ENCODE measurements at regions not wholly inside any gene's neighbourhood (a gene's known extent, or its start where the extent isn't known, plus 50 kb on each side); places are given as distances from the start of the nearest gene placed in this dataset.

DNA sequence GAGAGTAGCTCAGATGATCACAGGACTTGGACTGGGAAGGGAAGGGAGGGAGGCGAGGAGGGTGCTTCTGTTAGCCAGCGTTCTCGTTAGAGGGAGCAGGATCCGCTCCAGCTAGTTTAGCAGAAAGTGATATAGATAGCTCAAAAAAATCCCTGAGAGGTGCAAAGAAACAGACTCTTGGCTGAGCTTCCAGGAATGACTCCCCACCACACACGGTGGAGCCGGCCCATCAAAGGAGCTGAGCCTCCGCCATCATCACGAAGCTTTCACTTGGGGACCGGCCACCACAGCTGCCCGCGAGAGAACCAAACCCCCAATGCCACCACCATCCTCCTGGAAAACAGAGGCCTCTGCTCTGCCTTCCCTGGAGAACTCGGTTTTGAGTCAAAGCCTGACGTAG, 124.6 kb upstream of the BCL2L14 start:
- no peak for DNase-seq

DNA sequence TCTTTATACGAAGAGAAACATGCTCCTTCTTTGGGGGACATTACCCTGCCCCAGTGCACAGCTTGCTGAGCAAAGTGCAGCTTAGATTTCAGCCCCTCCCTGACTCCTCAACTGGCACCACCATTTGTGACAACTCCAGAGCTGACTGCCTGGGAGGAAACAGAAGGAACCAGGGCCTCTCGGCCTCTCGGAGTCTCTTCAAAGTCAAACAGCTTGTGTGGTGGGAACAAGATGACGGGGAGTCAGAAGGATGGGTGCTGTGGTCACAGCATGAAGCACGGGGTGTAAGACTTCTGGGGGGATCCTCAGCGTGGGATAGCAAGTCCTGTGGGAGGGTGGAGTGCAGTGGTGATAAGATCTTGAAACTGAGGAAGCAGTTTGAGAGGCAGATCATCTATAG, 123.5 kb upstream of the BCL2L14 start:
- no peak for DNase-seq

DNA sequence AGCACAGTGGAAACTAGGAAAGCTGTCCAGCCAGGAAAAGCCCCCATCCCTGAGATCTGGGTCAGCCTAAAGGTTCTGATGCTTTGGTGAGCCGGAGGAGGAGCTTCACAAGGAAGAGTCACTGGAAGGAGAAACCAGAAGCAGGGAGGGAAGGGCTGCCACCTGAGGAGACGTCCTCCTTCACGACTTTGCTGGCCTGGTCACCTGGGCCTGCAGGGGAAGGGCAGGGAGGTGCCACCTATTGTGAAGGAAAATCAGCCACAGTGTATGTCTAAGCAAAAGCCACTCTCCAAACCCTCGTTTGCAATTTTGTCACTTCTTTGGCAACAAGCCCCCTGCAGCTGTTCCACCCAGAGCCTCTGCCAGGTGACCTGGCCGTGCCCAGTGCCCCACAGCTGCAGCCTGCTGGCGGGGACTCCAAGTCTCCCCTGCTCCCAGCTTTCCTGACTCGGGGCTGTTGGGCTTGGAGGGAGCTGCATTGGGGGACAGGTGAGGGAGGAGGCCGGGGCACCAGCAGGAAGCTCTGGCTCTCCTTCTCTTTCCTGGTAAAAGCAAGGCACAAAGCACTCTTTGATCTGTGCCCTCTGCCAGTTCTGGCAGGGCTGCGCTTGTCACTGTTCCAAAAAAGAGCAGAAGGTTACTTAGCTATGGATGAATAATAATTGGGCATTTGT, 120.9 kb upstream of the BCL2L14 start:
- DNase-seq: no peak

DNA sequence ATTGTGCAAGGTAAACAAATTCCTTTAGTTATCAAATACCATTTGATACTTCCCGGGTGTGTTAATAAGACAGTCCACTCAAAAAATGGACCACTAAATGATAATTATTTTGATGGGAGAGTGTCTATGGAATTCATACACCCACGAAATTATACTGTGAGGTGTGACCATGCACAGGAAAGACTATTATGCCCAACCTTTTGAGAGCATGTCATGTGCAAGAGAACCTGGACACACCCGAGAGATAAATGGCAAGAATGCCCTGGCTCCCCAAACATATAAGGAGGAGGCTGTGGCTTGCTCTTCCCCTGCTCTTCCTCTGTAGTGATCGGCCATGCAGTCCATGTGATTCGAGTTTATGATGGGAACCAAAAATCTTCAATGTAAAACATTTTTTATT, 119.5 kb upstream of the BCL2L14 start:
- no peak for DNase-seq

DNA sequence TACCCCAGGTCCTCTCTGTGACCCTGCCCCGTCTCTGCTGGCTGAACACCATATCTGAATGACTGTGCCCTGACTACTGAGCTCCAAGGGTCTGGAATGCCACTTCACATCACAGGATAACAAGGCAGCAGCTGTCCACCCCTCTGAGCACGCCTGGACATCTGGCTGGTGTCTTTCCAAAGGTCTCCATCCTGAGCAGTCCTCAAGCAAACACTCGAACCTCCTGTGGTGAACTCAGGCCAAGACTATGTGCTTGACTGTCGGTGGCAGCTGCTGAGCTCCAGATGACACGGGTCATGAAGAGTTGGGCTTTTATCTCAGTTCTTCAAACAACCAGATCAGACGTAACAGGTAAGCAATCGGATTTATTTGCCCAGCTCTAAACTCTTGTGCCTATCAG, 117.2 kb upstream of the BCL2L14 start:
- DNase-seq: no peak

DNA sequence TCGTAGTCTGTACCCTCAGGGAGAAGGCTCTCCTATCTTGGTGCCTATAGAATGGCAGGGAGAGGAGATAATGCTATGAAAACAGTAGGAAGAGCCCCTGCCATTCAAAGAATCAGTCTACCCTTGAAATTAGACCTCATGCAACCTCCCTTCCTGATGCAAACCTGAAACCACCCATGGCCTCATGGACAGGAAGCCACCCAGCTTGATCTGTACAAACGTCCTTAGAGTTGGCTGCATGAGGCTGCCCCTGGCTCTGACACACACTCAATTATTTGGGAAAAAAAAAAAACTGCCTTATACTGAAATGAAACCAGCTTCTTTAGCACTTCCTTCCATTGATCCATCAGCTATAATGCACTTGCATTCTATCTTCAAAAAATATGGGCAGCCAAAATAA, 116.6 kb upstream of the BCL2L14 start:
- DNase-seq: no peak

DNA sequence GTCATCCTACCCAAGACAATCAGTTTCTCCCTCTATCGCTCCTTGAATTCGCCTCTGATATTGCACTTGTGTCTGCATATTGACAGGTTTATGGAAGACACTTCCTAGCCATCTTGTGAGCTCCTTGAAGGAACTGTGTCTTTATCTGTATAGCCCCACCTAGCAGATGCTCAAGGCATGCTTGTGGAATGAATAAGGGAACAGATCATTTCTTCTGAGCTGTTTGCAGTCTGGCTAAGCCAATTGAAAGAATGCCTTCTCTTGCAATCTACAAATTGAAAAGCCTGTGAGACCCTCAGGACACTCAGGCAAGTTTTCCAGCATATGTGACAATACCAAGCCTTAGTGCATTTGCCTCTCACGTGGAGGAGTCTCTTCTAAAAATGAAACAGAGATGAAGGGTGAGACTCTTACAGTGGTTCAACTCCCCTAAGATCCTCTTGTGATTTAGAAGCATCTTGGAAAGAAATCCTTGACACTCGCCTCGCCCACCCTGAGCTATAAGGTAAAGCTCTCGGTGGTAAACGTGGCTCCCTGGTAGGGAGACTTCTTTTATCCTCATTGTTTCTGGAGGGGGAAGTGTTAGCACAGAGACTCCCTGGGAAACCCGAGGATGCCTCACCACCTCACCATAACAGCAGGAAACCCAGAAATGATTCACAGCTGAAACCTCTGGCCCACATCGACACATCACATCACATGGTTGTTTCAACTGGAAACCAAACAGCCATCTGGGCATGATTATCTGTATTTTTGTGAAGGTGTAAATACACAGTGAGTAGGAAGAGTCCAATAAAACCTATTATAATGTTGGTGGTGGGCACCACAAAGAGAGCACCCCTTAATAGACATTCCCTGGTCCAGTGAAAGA, 112.3 kb upstream of the BCL2L14 start:
- peak; percentile 69 for DNase-seq

DNA sequence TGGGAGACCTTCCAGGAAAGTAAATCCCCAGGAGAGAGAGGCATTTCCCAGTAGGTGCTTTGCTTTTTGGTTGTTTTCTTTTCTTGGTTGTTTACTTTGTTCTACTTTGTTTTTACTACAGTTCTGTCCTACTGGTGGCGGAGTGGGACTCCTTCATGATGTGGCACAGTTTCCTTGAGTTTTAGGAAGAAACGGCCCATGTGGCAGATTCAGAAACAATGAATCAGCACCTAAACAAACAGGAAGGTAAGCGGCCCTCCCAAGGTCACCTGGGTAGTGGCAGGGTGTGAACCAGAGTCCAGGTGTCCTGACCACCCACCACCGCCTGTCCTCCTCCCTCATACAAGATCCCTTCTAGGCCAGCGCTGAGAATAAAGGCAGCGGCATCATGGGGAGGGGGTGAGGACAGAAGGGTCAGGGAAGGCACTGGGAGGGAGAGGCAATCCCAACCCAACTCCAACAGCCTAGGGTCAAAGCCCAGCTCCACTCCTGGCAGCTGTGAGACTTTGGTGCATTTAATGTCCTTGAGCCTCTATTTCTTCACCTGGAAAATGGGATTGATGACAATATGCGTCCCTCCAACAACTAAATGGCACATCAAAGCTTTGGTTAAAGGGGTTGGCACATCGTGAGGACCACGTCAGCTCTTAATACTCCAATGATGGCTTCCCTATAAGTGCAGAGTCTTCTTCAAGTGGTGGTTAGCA, 111.5 kb upstream of the BCL2L14 start:
- peak; percentile 45 for DNase-seq

DNA sequence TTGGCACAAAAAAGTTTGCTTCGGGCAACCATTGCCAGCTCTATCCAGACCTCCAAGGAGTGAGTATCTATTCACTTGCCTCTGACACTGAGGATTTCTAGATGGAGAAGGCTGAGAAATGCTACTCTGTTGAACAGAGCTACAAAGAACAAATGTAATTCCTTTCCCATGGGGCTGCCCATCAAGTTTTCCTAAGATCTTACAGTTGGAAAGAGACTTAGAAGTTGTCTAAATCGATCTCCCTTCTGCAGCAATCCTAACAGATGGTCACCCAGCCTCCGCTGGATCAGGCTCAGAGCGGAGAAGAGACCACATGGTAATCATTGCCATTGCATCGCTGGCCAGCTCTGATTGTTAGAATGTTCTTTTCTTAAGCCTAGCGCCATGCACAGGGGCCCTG, 110.1 kb upstream of the BCL2L14 start:
- DNase-seq: peak; percentile 37

DNA sequence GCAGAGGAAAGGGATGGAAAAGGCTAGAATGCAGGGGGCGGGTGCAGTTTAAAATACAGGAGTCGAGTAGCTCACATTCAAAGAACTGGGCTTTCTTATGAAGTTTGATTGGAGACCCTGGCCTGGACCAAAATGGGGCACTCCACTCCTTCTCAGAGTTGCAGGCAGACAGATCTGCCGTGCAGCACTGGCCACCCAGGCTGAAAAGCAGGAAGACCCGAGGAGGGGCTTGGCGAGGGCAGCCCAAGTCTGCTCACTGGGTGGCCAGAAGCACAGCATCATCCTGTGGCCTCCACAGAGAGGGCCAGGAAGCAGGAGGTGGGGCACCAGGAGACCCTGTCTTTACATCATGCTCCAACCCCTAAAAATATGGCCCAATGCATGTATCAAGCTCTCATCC, 109.1 kb upstream of the BCL2L14 start:
- no peak for DNase-seq

DNA sequence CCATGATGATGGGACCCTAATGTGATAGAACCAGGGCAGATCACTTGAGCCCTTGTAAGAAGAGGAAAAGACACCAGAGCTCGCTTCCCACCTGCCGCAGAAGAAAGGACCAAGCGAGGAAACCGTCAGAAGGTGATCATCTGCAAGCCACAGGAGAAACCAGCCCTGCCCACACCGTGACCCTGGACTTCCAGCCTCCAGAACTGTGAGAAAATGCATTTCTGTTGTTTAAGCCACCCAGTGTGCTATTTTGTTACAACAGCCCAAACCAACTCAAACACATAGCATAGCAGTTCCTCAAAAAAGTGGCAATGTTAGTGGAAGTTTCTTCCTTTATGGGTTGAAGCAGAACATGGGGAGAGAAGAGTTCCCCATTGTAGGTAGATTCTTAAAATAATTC, 107.9 kb upstream of the BCL2L14 start:
- no peak for DNase-seq

DNA sequence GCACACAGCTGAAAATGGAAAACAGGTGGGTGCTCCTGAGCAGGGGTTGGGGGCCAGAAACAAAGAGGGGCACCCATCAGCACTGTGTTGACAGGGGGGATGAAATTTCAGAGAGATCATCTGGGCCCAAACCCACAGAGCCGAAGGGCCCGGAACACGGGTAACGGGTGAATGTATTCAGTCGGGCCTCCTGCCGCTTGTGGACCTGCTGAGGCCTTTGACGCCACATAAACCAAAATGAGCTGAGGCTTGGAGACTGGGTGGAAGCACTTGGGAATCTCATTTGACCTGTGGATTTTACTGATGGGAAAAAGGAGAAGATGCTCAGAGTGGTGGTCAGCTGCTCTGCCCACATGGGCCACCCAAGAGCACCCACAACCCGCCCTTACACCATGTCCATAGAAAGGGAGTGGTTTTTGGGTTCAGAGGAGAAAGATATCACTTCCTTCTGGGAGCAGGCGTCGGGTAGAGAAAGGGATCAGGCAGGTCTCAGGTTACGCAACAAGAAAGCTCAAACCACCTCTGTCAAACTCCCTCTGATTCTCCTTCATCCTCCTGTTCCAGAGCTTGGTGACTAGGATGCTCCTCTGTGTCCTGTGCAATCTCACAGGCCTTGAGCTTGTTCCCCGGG, 106.8 kb upstream of the BCL2L14 start:
- no peak for DNase-seq

DNA sequence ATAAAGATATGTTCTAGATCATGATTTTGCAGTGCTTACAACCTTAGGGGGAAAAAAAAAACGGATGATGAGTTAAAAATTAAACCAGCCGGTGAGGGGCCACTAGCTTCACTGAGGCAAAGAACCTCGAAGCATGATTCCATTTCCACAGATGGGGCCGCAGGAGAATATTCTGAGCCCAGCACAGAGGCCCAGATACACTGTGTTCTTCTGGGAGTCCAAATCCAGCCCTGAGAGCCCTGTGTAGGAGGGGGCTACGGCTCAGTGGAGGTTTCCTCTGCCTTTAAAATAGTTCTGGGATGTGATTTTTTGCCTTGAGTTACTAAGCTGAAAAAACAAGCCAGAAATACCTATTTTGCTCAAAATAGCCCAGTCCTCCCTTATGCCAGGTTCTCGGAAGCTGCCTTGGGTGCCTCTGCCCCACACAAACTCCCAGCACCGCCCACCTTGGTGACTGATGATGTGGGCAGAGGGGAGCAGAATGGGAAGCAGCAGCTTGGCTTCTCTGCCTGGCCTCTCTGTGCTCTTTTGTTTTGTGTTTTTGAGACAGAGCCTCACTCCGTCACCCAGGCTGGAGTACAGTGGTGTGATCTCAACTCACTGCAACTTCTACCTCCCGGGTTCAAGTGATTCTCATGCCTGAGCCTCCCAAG, 105.4 kb upstream of the BCL2L14 start:
- no peak for DNase-seq

DNA sequence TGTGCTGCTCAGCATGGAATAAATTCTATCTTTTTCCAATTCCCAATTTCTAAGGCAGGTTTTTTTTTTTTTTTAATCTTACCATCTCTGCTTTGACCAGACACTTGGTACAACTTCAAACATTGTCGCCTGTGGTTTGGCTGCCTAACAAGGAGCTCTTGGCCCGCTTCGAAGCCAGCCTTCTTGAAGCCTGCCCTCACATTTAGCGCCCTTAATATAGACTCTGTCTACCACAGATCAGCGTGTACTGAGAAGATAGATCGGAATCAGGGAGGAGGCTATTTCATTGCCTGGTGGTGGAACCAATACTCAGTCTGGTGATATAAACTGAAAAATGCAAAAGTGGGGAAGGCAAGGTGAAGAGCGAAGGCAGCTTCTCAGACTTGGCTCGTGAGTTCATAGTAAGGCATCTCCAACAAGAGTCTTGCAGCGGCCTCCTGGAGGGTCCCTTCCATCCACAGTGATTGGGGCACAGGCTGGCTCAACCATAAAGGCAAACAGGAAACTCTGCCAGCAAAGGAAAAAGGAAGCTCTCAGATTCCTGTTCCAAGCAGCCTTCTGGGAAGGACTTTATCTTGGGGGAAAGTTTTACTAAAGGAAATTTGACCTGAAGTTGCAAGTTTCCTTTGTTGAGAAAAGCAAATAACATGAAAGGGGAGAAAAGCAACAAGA, 103.2 kb upstream of the BCL2L14 start:
- DNase-seq: no peak

DNA sequence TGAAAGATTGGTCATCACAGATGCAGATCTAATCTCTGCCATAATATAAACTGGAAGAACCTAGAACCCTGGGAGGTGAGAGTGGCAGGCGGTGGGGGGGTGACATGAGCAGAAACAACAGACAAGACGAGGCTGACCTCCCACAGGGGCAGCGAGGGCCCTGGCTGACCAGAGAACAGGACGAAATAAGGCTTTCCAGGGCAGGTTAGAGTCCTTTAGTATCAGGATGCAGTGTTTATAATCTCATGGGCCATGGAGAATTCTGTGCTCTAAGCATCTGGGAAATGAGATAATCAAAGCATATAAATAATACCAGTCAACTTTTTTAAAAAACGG, 102.7 kb upstream of the BCL2L14 start:
- peak; percentile 42 for DNase-seq

DNA sequence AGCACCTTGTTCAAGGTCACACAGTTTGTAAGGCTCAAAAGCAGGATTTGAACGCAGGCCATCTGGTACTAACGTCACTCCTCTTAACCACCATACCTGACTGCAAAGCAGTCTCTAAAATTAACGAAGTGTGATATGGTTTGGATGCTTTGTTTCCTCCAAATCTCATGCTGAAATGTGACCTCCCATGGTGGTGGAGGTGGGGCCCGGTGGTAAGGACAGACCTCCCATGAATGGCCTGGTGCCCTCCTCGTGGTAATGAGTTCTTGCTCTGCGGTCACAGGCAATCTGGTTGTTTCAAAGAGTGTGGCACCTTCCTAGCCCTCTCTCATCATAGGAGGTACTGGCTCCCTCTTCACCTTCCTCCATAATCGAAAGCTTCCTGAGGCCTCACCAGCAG, 102.2 kb upstream of the BCL2L14 start:
- DNase-seq: no peak

DNA sequence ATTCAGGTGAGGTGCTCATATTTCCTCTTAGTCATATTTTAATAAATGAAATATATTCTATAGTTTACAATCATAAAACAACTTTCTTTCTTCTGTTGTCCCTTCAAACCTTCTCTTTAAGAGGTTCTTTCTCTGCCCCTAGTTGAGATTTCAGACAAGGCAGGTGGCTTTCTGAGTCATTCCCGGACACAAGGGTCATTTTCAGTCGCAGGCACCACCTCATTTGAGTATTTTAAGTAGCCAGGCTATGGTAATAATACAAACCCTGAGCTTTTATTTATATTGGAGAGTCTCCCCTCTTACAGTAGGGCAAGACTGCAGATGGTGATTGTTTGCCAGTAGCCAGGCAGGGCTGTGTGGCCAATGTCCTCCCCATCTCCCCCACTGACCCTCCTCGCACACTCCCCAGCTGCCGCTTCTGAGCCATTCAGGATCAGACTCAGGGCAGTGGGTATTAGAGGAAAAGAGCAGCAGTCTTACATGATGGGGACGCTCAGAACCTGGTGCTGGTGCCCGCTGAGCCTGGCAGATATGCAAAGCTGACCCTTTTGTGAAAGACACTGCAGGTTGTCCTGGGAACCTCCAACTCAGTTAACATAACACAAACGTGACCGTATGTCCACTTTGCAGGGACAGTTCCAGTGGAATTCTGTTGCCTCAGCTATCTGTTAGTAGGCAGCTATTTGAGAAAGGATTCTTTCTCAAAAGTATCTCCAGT, 101.1 kb upstream of the BCL2L14 start:
- peak; percentile 47 for DNase-seq

DNA sequence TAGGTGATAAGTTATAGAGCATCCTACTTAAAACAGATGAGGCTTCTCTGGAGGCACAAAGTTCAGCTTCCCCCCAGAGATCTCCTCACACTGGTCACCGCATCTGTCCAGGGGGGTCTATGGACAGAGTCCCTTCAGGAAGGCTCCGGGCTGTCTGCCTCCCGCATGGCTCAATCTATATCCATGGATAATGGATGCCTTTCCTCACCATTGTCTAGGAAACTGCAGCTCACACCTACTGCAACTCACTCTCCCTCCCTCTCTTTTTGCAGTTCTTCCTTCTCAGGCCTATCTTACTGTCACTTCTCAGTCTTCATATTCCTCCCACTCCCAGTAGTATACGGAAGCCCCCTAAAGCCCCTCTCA, 100.6 kb upstream of the BCL2L14 start:
- peak; percentile 46 for DNase-seq

DNA sequence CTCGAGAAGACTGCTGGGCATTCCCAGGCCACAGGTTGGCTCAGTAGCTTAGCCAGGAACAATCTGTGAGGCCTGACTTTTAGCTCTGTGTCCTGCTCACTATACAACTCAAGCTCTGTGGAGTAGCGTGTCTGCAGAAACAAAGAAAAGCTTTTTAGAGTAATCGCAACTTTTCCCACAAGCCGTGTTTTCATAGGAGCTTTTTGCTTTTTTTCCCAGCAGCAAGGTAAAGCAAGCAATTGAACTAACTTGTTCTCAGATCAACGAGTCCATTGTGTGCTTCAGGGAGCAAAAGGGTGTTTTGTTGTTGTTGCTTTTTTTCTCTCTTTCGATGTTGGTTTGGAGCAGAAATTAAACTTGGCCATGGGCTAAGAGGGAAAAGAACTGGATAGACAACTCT, 97.3 kb upstream of the BCL2L14 start:
- DNase-seq: no peak

DNA sequence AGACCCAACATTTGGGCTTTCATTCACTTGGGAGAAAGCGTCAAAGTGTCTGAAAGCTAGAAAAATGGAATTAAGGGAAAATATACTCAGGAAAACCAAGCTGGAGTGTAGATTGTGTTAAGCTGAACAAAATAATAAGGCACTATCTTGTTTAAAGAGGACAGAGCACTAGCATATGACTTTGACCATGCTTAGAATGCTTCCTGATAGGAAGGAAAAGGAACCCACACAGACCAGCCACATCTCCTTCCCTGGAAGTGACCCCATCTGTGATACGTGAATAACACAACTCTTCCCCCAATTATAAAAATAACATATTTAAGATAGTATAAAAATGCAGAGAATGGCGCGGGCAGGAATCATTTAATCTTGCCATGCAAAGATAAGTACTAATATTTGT, 94.7 kb upstream of the BCL2L14 start:
- no peak for DNase-seq

DNA sequence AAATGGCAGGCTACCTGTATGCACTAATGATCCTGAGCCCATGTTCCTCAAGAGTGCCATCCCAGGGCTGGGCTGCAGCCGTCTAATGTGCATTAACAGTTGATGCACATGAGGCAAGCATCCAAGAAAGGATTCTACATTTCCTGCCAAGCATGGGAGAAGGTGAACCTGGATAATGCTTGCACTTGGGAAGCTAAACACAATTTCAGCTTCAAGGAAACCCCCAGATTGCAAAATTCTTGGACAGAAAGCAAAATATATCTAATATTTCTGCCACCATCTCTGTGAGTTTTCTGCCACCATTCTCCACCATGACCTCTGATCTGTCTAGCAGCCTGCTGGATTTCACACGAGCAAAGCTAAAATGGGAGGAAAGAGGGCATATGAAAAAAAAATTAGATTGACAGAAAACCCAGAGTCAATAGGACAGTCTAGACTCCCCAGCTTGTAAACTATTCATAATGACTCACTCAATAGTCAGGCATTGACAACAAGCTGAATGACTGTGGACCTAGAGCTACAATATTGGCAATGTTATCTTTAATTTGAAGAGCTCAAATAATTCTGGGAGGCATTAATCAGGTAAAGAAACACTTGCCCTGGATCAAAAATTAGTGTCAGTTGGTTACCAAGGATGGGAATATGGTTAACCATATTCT, 91.9 kb upstream of the BCL2L14 start:
- no peak for DNase-seq
